Karpas-422 (cell line): ENCODE measurements at regions not wholly inside any gene's neighbourhood (a gene's known extent, or its start where the extent isn't known, plus 50 kb on each side); places are given as distances from the start of the nearest gene placed in this dataset.

Experiments
- DNase-seq: peaks from one replicate; pipeline ENCODE4 v3.0.0-alpha.2; 2015
- H2AFZ ChIP-seq: fragments of 200-600 bp; sonication (generic); 2 replicates; pipeline ENCODE4 v1.6.1; 2014; ENCODE audit warnings: antibody characterized with exemption, low read length, mixed read lengths
- H3K27ac ChIP-seq: fragments of 200-600 bp; sonication (generic); 2 replicates; pipeline ENCODE4 v1.5.1; 2014; ENCODE audit warnings: mild to moderate bottlenecking, low read length, moderate library complexity
- H3K27me3 ChIP-seq: fragments of 200-600 bp; sonication (generic); 2 replicates; pipeline ENCODE4 v1.6.1; 2014; ENCODE audit warnings: low read length, mixed read lengths
- H3K36me3 ChIP-seq: fragments of 200-600 bp; sonication (generic); 2 replicates; pipeline ENCODE4 v1.6.1; 2014; ENCODE audit warnings: low read length, mixed read lengths; ENCODE audit not compliant: insufficient read depth
- H3K4me1 ChIP-seq: fragments of 200-600 bp; sonication (generic); 2 replicates; pipeline ENCODE4 v1.6.1; 2014; ENCODE audit warnings: mild to moderate bottlenecking, low read length, mixed read lengths
- H3K4me2 ChIP-seq: fragments of 200-600 bp; sonication (generic); 2 replicates; pipeline ENCODE4 v1.6.1; 2014; ENCODE audit warnings: low read length, low read depth, mild to moderate bottlenecking; ENCODE audit not compliant: poor library complexity, severe bottlenecking
- H3K4me3 ChIP-seq: fragments of 200-600 bp; sonication (generic); 2 replicates; pipeline ENCODE4 v1.5.1; 2014; ENCODE audit warnings: mild to moderate bottlenecking, antibody characterized with exemption, low read length, mixed read lengths
- H3K79me2 ChIP-seq: fragments of 200-600 bp; sonication (generic); 2 replicates; pipeline ENCODE4 v1.6.1; 2014; ENCODE audit warnings: mild to moderate bottlenecking, low read length, mixed read lengths
- H3K9ac ChIP-seq: fragments of 200-600 bp; sonication (generic); 2 replicates; pipeline ENCODE4 v1.6.0; 2014; ENCODE audit warnings: low read length
- H3K9me2 ChIP-seq: fragments of 200-600 bp; sonication (generic), shearing (Covaris generic); replicated peaks from 2 replicates; pipeline ENCODE4 v1.6.0; 2014; ENCODE audit warnings: mild to moderate bottlenecking, low read length, moderate library complexity; ENCODE audit not compliant: insufficient read depth
- H3K9me3 ChIP-seq: fragments of 300-700, 200-600 bp; sonication (generic); 2 replicates; pipeline ENCODE4 v1.6.1; 2014; ENCODE audit warnings: low read length, mixed read lengths
- H4K20me1 ChIP-seq: fragments of 200-600 bp; sonication (generic); 2 replicates; pipeline ENCODE4 v1.6.1; 2014; ENCODE audit warnings: mild to moderate bottlenecking, antibody characterized with exemption, low read length, low read depth; ENCODE audit not compliant: insufficient read depth

DNA sequence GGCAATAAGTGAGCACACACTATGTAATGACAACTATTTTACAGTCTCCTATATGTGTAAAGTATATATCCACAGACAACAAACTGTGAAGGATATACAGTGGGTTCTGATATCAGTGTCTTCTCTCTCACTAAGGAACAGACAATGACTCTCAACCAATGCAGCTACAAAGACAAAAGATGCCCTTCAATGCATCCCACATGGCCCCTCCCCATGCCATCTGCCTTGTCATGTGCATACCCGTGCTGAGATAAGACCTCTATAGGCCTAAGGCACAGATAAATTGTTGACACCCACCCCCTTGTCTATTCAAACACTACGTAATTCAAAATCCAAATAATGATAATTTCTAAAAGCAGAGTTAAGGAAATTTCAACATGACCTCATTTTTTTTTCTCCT, 1123.5 kb upstream of the MAP3K7 start:
- no peak overlapping the region for H3K27ac ChIP-seq
- H3K9me2 ChIP-seq: no peaks in the 10 kb centered on the region
- DNase-seq: no peak

GRCh38 chr6:91708534-91708933, 1121.7 kb upstream of the MAP3K7 start:
- no peaks in the 10 kb centered on the region for H3K36me3 ChIP-seq
- DNase-seq: no peak

More for the DNA sequence above, 1123.5 kb upstream of the MAP3K7 start:
- Histone ChIP-seq H3K9ac (no peak overlapping the region), H2AFZ (no peak overlapping the region), H3K9me3 (peaks cover 21% of the 10 kb centered on the region), H3K4me2 (no peak overlapping the region), H3K4me1 (no peaks in the 10 kb centered on the region), H3K36me3 (no peaks in the 10 kb centered on the region), H3K4me3 (no peak overlapping the region), H3K27me3 (no peaks in the 10 kb centered on the region), H3K79me2 (no peaks in the 10 kb centered on the region), H4K20me1 (no peaks in the 10 kb centered on the region)

DNA sequence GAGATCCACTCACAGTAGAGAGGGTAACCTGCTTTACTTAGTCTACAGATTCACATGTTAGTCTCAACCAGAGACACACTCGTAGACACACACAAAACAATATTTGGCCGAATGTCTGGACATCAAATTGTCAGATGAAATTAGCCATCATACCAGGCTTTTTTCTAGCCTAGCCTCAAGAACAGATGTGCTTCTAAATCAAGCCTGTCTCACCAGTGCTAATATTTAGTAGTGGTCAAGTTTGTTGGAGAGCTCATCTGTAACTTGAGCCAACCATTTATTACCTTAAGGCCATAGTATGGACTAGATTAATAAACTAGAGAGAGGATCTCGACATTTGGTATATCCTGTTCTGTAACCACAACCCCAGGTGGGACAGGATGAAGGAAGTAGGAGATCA, 1118.8 kb upstream of the MAP3K7 start:
- Histone ChIP-seq H3K4me2 (no peak overlapping the region), H3K9ac (no peak overlapping the region), H3K27ac (no peak overlapping the region), H3K27me3 (no peaks in the 10 kb centered on the region), H3K36me3 (no peaks in the 10 kb centered on the region), H3K79me2 (no peaks in the 10 kb centered on the region), H2AFZ (no peak overlapping the region), H4K20me1 (no peaks in the 10 kb centered on the region), H3K9me3 (peaks cover 19% of the 10 kb centered on the region), H3K4me3 (no peak overlapping the region), H3K4me1 (no peaks in the 10 kb centered on the region), H3K9me2 (no peaks in the 10 kb centered on the region)
- no peak for DNase-seq

More at GRCh38 chr6:91708534-91708933, 1121.7 kb upstream of the MAP3K7 start:
- Histone ChIP-seq H3K9me2 (no peaks in the 10 kb centered on the region), H3K4me2 (no peak overlapping the region), H2AFZ (no peak overlapping the region), H3K27ac (no peak overlapping the region), H3K27me3 (no peaks in the 10 kb centered on the region), H4K20me1 (no peaks in the 10 kb centered on the region), H3K4me1 (no peaks in the 10 kb centered on the region), H3K9me3 (peaks cover 21% of the 10 kb centered on the region), H3K9ac (no peak overlapping the region), H3K79me2 (no peaks in the 10 kb centered on the region), H3K4me3 (no peak overlapping the region)

- no peak overlapping the region for H3K4me3 ChIP-seq
Measured at GRCh38 chr6:91704531-91704930, 1117.7 kb upstream of the MAP3K7 start.

GRCh38 chr6:91697010-91697695, 1110.3 kb upstream of the MAP3K7 start:
- no peak overlapping the region for H3K4me2 ChIP-seq
- no peaks in the 10 kb centered on the region for H3K27me3 ChIP-seq
- H3K36me3 ChIP-seq: no peaks in the 10 kb centered on the region
- H3K27ac ChIP-seq: no peak overlapping the region
- H3K4me1 ChIP-seq: no peaks in the 10 kb centered on the region
- H3K9me2 ChIP-seq: no peaks in the 10 kb centered on the region
- no peak overlapping the region for H3K4me3 ChIP-seq
- no peaks in the 10 kb centered on the region for H3K79me2 ChIP-seq
- H3K9ac ChIP-seq: no peak overlapping the region
- H2AFZ ChIP-seq: no peak overlapping the region
- no peaks in the 10 kb centered on the region for H4K20me1 ChIP-seq
- no peak for DNase-seq
- H3K9me3 ChIP-seq: peaks cover 16% of the 10 kb centered on the region; the same call in 1 of the 2 replicates

More at GRCh38 chr6:91704531-91704930, 1117.7 kb upstream of the MAP3K7 start:
- no peaks in the 10 kb centered on the region for H3K36me3 ChIP-seq
- H3K9ac ChIP-seq: no peak overlapping the region
- no peak overlapping the region for H3K27ac ChIP-seq
- no peaks in the 10 kb centered on the region for H3K9me2 ChIP-seq
- no peaks in the 10 kb centered on the region for H3K27me3 ChIP-seq
- no peak overlapping the region for H2AFZ ChIP-seq
- H3K9me3 ChIP-seq: peaks cover 20% of the 10 kb centered on the region
- H3K79me2 ChIP-seq: no peaks in the 10 kb centered on the region
- H3K4me1 ChIP-seq: no peaks in the 10 kb centered on the region
- H3K4me2 ChIP-seq: no peak overlapping the region
- no peak for DNase-seq
- H4K20me1 ChIP-seq: no peaks in the 10 kb centered on the region

DNA sequence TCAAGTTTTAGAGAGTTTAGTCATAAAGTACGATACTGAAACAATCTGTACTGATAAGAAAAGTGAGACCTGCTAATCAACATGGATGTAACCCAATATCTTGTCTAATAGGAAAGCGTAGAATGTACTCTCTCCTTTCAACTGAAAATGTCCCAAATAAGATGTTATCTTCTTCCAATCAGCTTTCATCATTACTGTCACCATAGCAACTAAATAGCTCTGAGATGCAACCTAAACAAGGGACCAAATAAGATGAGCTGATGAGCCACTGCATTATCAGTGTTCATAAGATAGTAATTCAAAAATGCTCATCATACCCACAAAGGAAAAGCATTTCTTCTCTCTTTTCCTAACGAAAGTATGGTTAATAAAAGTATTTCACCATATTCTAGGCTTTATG, 1108.3 kb upstream of the MAP3K7 start:
- DNase-seq: no peak
- Histone ChIP-seq H3K9me3 (peaks cover 15% of the 10 kb centered on the region), H3K27me3 (no peaks in the 10 kb centered on the region), H3K4me3 (no peak overlapping the region), H2AFZ (no peak overlapping the region), H4K20me1 (no peaks in the 10 kb centered on the region), H3K36me3 (no peaks in the 10 kb centered on the region), H3K4me2 (no peak overlapping the region), H3K27ac (no peak overlapping the region), H3K9ac (no peak overlapping the region), H3K4me1 (no peaks in the 10 kb centered on the region), H3K9me2 (no peaks in the 10 kb centered on the region), H3K79me2 (no peaks in the 10 kb centered on the region)

- no peaks in the 10 kb centered on the region for H3K9me2 ChIP-seq
Measured at GRCh38 chr6:91694016-91694654, 1107.3 kb upstream of the MAP3K7 start.

DNA sequence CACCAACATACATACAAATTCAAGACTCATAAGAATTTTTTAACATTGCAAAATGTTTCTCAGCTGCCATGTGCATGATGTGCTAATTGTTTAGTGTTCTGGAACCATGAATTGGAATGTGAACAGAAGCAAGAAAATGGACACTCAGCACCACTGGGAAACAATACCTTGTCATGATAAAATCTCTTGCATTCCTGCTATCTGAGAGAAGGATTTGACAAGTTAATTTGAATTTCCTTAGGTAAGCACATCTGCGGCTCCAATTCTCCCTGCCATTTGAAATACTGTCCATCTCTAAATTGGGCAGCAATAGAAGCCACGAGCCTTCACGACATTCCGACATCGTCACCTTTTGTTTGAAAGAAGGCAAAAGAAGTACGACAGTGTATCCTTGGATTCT, 1104.6 kb upstream of the MAP3K7 start:
- Histone ChIP-seq H3K4me2 (no peak overlapping the region), H3K4me3 (no peak overlapping the region), H3K9me2 (no peaks in the 10 kb centered on the region), H3K79me2 (no peaks in the 10 kb centered on the region), H3K36me3 (no peaks in the 10 kb centered on the region), H4K20me1 (no peaks in the 10 kb centered on the region), H3K4me1 (no peaks in the 10 kb centered on the region), H3K27ac (no peak overlapping the region), H3K27me3 (no peaks in the 10 kb centered on the region), H3K9me3 (peaks cover 6% of the 10 kb centered on the region), H2AFZ (no peak overlapping the region), H3K9ac (no peak overlapping the region)
- no peak for DNase-seq

More at GRCh38 chr6:91694016-91694654, 1107.3 kb upstream of the MAP3K7 start:
- peaks cover 10% of the 10 kb centered on the region for H3K9me3 ChIP-seq
- H3K27me3 ChIP-seq: no peaks in the 10 kb centered on the region
- H3K79me2 ChIP-seq: no peaks in the 10 kb centered on the region
- DNase-seq: no peak
- H3K4me2 ChIP-seq: no peak overlapping the region
- no peak overlapping the region for H3K4me3 ChIP-seq
- no peak overlapping the region for H3K9ac ChIP-seq
- no peak overlapping the region for H2AFZ ChIP-seq
- H3K4me1 ChIP-seq: no peaks in the 10 kb centered on the region
- H3K36me3 ChIP-seq: no peaks in the 10 kb centered on the region
- H3K27ac ChIP-seq: no peak overlapping the region
- no peaks in the 10 kb centered on the region for H4K20me1 ChIP-seq
